Right lobe of liver (tissue), 4 donors: ENCODE measurements at regions not wholly inside any gene's neighbourhood (a gene's known extent, or its start where the extent isn't known, plus 50 kb on each side); places are given as distances from the start of the nearest gene placed in this dataset.

Experiments
- POLR2A ChIP-seq: fragments of 450-650 bp; IDR thresholded peaks from one replicate; pipeline ENCODE4 v1.6.1; 2017; ENCODE audit warnings: antibody characterized with exemption, mild to moderate bottlenecking
- TF ChIP-seq, protein P1 (sequence below), 4 donors: fragments of 200-600 bp in 3 of 4; fragments of 450-650 bp in 1 of 4; IDR thresholded peaks; one replicate each; pipeline versions ENCODE4 v1.5.1 to v1.8.0; 2016 to 2022; ENCODE audit warnings: antibody characterized with exemption in 4 of 4, mild to moderate bottlenecking in 2 of 4
- donor health status: DM: no; HTN: no; CAD: no.
- donor health status: DM: no; HTN: no; CAD: no.
- donor health status: DM: no; HTN: yes; CAD: no.

GRCh38 chr5:81838307-81838906 lies 87.5 kb upstream of the SSBP2 start:
- TF ChIP-seq, protein P1, sequence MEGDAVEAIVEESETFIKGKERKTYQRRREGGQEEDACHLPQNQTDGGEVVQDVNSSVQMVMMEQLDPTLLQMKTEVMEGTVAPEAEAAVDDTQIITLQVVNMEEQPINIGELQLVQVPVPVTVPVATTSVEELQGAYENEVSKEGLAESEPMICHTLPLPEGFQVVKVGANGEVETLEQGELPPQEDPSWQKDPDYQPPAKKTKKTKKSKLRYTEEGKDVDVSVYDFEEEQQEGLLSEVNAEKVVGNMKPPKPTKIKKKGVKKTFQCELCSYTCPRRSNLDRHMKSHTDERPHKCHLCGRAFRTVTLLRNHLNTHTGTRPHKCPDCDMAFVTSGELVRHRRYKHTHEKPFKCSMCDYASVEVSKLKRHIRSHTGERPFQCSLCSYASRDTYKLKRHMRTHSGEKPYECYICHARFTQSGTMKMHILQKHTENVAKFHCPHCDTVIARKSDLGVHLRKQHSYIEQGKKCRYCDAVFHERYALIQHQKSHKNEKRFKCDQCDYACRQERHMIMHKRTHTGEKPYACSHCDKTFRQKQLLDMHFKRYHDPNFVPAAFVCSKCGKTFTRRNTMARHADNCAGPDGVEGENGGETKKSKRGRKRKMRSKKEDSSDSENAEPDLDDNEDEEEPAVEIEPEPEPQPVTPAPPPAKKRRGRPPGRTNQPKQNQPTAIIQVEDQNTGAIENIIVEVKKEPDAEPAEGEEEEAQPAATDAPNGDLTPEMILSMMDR (IDR thresholded peaks at IDR 0.05): peak; percentile 37 to 50 (median 44)
- no peak for TF ChIP-seq POLR2A
